ACC112 (cell line): ENCODE measurements at regions not wholly inside any gene's neighbourhood (a gene's known extent, or its start where the extent isn't known, plus 50 kb on each side); places are given as distances from the start of the nearest gene placed in this dataset.

ENCODE experiments used
- H2AFZ ChIP-seq: fragments of 200-600 bp; sonication (generic); one replicate; pipeline ENCODE4 v1.6.0; 2017; ENCODE audit warnings: antibody characterized with exemption, low read length; ENCODE audit not compliant: unreplicated experiment
- H3K27ac ChIP-seq: fragments of 200-600 bp; sonication (generic); 2 replicates; pipeline ENCODE4 v1.5.1; 2014; ENCODE audit warnings: low read depth, mild to moderate bottlenecking, antibody characterized with exemption, low read length, moderate library complexity
- H3K27me3 ChIP-seq: fragments of 200-600 bp; sonication (generic); 2 replicates; pipeline ENCODE4 v1.6.1; 2014; ENCODE audit warnings: mild to moderate bottlenecking, antibody characterized with exemption, low read length, moderate library complexity, mixed read lengths; ENCODE audit not compliant: insufficient read depth
- H3K36me3 ChIP-seq: fragments of 200-600 bp; sonication (generic); 2 replicates; pipeline ENCODE4 v1.6.1; 2016; ENCODE audit warnings: mild to moderate bottlenecking, antibody characterized with exemption, low read length, moderate library complexity, mixed read lengths; ENCODE audit not compliant: insufficient read depth
- H3K4me1 ChIP-seq: fragments of 200-600 bp; sonication (generic); one replicate; pipeline ENCODE4 v1.6.1; 2016; ENCODE audit warnings: low read length, mixed read lengths; ENCODE audit not compliant: insufficient read depth, unreplicated experiment, control insufficient read depth
- H3K4me3 ChIP-seq: fragments of 200-600 bp; sonication (generic); 2 replicates; pipeline ENCODE4 v1.5.1; 2014; ENCODE audit warnings: mild to moderate bottlenecking, low read depth, low read length
- H3K79me2 ChIP-seq: fragments of 200-600 bp; sonication (generic); one replicate; pipeline ENCODE4 v1.6.0; 2016; ENCODE audit warnings: low read length; ENCODE audit not compliant: control insufficient read depth, unreplicated experiment, insufficient read depth

- H3K4me3 ChIP-seq = no peak overlapping the region
These were observed 53.3 kb upstream of the NKAP start for GRCh38 chrX:119996600-119997524.

GRCh38 chrX:119996069-119996468 is 52.5 kb upstream of the NKAP start:
- H2AFZ ChIP-seq = no peak overlapping the region
- H3K4me1 ChIP-seq = no peaks in the 10 kb centered on the region
- no peaks in the 10 kb centered on the region for H3K36me3 ChIP-seq
- peaks cover 95% of the 10 kb centered on the region for H3K27me3 ChIP-seq
- no peak overlapping the region for H3K27ac ChIP-seq
- no peaks in the 10 kb centered on the region for H3K79me2 ChIP-seq
- H3K4me3 ChIP-seq = no peak overlapping the region

More at GRCh38 chrX:119996600-119997524, 53.3 kb upstream of the NKAP start:
- Histone ChIP-seq H3K36me3 (no peaks in the 10 kb centered on the region), H3K27me3 (peaks cover 95% of the 10 kb centered on the region), H3K79me2 (no peaks in the 10 kb centered on the region), H3K4me1 (no peaks in the 10 kb centered on the region), H2AFZ (no peak overlapping the region), H3K27ac (no peak overlapping the region)
